Endodermal cell (in vitro differentiated cells): ENCODE measurements at regions not wholly inside any gene's neighbourhood (a gene's known extent, or its start where the extent isn't known, plus 50 kb on each side); places are given as distances from the start of the nearest gene placed in this dataset.
"Not testable (repeated sequence)": the region's sequence is repeated elsewhere in the genome, so short reads cannot be mapped to it uniquely, and the experiment has no call there.

ENCODE experiments used
- DNase-seq: peaks from one replicate; pipeline ENCODE4 v3.0.0-alpha.2; 2017
- H3K27ac ChIP-seq: 2 replicates; pipeline ENCODE4 v1.5.1; 2013; ENCODE audit warnings: mild to moderate bottlenecking, low read depth, low read length, moderate library complexity
- H3K27me3 ChIP-seq: 2 replicates; pipeline ENCODE4 v1.6.1; 2013; ENCODE audit warnings: mild to moderate bottlenecking, low read length, moderate library complexity; ENCODE audit not compliant: insufficient read depth, control insufficient read depth, poor library complexity, severe bottlenecking
- H3K36me3 ChIP-seq: 2 replicates; pipeline ENCODE4 v1.7.0; 2013; ENCODE audit warnings: mild to moderate bottlenecking, low read length, moderate library complexity; ENCODE audit not compliant: control insufficient read depth, insufficient read depth
- H3K4me1 ChIP-seq: one replicate; pipeline ENCODE4 v1.7.0; 2013; ENCODE audit warnings: low read length; ENCODE audit not compliant: control insufficient read depth, insufficient read depth
- H3K4me3 ChIP-seq: 2 replicates; pipeline ENCODE4 v1.5.1; 2013; ENCODE audit warnings: mild to moderate bottlenecking, low read length, moderate library complexity
- H3K9ac ChIP-seq: 2 replicates; pipeline ENCODE4 v1.6.1; 2013; ENCODE audit warnings: mild to moderate bottlenecking, low read length, moderate library complexity; ENCODE audit not compliant: poor library complexity, severe bottlenecking; ENCODE audit errors: extremely low read depth
- H3K9me3 ChIP-seq: 2 replicates; pipeline ENCODE4 v1.6.1; 2013; ENCODE audit warnings: mild to moderate bottlenecking, low read length, moderate library complexity; ENCODE audit not compliant: control insufficient read depth
- H3K27ac Mint-ChIP-seq: 2 replicates; pipeline ENCODE4 v1.8.0; 2020; ENCODE audit warnings: mixed read lengths
- H3K27me3 Mint-ChIP-seq: 2 replicates; pipeline ENCODE4 v1.8.0; 2021; ENCODE audit warnings: mild to moderate bottlenecking, mixed read lengths; ENCODE audit not compliant: insufficient read depth
- H3K36me3 Mint-ChIP-seq: 2 replicates; pipeline ENCODE4 v1.8.0; 2020; ENCODE audit warnings: low read depth, mixed read lengths
- H3K4me1 Mint-ChIP-seq: 2 replicates; pipeline ENCODE4 v1.8.0; 2020; ENCODE audit warnings: mixed read lengths
- H3K4me3 Mint-ChIP-seq: 2 replicates; pipeline ENCODE4 v1.8.0; 2020; ENCODE audit warnings: mild to moderate bottlenecking, moderate library complexity, mixed read lengths
- H3K9me3 Mint-ChIP-seq: 2 replicates; pipeline ENCODE4 v1.8.0; 2020; ENCODE audit warnings: mild to moderate bottlenecking, mixed read lengths
- WGBS, 2 experiments: methylation state at CpG; one replicate each; pipeline versions ENCODE4 v1.1.5 to v1.1.7; 2013; ENCODE audit warnings: missing lambda C conversion rate in 2 of 2, mixed read lengths in 1 of 2; ENCODE audit not compliant: insufficient coverage in 1 of 2, insufficient read length in 1 of 2; 5-methylcytosine and 5-hydroxymethylcytosine counted together
- TF ChIP-seq, protein P1 (sequence below): fragments of 200-600 bp; sonication (generic); conservative IDR thresholded peaks from 2 replicates; pipeline ENCODE4 v1.5.0; 2021; ENCODE audit warnings: antibody characterized with exemption, mild to moderate bottlenecking

DNA sequence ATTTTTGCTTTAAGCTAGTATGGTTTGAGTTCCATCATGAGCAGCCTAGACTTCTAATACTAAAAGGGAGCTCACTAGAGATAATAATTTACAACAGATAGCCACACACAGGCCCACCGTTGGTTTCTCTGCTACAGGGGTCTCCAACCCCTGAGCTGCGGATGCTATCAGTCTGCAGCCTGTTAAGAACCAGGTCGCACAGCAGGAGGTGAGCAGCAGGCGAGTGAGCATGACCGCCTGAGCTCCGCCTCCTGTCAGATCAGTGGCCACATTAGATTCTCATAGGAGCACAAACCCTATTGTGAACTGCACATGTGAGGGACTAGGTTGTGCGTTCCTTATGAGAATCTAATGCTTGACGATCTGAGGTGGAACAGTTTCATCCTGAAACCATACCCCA, 150.6 kb downstream of the HRH4 start:
- TF ChIP-seq, protein P1, sequence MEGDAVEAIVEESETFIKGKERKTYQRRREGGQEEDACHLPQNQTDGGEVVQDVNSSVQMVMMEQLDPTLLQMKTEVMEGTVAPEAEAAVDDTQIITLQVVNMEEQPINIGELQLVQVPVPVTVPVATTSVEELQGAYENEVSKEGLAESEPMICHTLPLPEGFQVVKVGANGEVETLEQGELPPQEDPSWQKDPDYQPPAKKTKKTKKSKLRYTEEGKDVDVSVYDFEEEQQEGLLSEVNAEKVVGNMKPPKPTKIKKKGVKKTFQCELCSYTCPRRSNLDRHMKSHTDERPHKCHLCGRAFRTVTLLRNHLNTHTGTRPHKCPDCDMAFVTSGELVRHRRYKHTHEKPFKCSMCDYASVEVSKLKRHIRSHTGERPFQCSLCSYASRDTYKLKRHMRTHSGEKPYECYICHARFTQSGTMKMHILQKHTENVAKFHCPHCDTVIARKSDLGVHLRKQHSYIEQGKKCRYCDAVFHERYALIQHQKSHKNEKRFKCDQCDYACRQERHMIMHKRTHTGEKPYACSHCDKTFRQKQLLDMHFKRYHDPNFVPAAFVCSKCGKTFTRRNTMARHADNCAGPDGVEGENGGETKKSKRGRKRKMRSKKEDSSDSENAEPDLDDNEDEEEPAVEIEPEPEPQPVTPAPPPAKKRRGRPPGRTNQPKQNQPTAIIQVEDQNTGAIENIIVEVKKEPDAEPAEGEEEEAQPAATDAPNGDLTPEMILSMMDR, result no peak
- no peak overlapping the region for H3K27ac Mint-ChIP-seq
- H3K4me3 Mint-ChIP-seq, result no peak overlapping the region
- Histone ChIP-seq H3K4me1 (peaks cover 1% of the 10 kb centered on the region), H3K9me3 (no peaks in the 10 kb centered on the region), H3K27me3 (no peaks in the 10 kb centered on the region), H3K27ac (no peak overlapping the region), H3K36me3 (no peaks in the 10 kb centered on the region), H3K4me3 (no peak overlapping the region), H3K9ac (no peak overlapping the region)
- peaks cover 4% of the 10 kb centered on the region for H3K27me3 Mint-ChIP-seq
- WGBS, 2 experiments, result 71 to 74% methylated on average over 7 to 8 of the region's 8 CpGs
- H3K36me3 Mint-ChIP-seq, result no peaks in the 10 kb centered on the region
- no peaks in the 10 kb centered on the region for H3K9me3 Mint-ChIP-seq
- peaks cover 13% of the 10 kb centered on the region for H3K4me1 Mint-ChIP-seq
- peak; percentile 76 for DNase-seq

DNA sequence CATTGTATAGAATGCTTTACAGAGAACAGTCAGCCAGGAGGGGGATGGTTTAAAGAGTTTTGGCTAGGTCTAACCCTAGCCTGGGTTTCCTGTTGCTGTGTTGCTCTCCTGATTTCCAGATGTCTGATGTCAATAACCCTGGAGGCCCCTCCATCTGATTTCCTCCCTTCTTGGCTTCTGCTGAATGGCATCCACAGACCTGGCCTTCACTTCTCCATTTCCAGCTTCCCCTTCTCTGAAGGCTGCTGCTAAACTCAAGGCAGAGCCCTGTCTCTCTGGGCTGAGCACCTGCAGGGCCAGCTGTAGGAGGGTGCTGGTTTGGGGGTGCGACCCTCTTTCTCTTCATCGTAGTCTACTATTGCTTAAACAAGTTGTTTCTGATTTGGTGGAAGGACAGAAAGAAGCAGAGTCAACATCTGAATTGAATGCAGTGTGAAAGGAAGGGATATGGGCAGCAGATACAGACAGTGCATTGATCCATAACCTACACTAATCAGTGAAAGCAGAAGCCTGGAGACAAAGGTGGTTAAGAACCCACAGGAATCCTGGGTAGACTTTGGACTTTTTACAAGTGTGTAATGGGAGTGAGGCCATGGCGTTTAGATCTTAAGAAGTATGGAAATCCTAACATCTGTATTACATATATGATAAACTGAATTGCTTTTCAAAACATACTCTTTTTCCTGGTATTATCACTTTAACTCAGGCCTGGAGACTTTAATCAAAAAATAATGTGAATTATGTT, 153.6 kb downstream of the HRH4 start:
- H3K27me3 Mint-ChIP-seq, result peaks cover 4% of the 10 kb centered on the region
- no peak for DNase-seq
- WGBS, 2 experiments, result 96% methylated on average over 2 of the region's 3 CpGs; no CpG with 5 or more reads in 1 of the 2 experiments
- peaks cover 6% of the 10 kb centered on the region for H3K4me1 ChIP-seq
- no peaks in the 10 kb centered on the region for H3K36me3 ChIP-seq
- H3K27ac ChIP-seq, result no peak overlapping the region
- H3K9me3 Mint-ChIP-seq, result peaks cover 17% of the 10 kb centered on the region
- no peak overlapping the region for H3K27ac Mint-ChIP-seq
- no peaks in the 10 kb centered on the region for H3K27me3 ChIP-seq
- H3K9me3 ChIP-seq, result peaks cover 13% of the 10 kb centered on the region
- H3K36me3 Mint-ChIP-seq, result no peaks in the 10 kb centered on the region
- peaks cover 23% of the 10 kb centered on the region for H3K4me1 Mint-ChIP-seq
- no peak overlapping the region for H3K4me3 ChIP-seq
- TF ChIP-seq, protein P1, result no peak
- no peak overlapping the region for H3K4me3 Mint-ChIP-seq
- H3K9ac ChIP-seq, result no peak overlapping the region

DNA sequence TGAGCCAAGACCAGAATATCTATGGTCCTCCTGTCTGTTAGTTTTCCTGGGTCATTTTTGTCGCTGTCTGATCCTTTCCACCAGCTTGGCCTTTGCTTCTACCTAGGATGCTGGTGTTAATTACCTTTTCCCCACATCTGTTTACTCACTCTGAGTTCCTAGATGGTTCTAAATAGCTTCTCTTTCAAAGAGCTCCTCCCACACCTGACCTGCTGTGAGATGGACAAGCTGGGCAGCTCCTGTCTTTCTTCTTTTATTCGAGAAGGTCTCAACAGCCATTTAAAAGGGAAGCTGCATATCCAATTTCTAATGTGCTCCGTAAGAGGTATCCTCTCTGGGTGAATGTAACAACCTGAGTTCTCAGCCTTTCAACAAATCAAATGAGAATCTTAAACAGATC, 156.2 kb downstream of the HRH4 start:
- no peak overlapping the region for H3K4me3 Mint-ChIP-seq
- no peak overlapping the region for H3K4me3 ChIP-seq

DNA sequence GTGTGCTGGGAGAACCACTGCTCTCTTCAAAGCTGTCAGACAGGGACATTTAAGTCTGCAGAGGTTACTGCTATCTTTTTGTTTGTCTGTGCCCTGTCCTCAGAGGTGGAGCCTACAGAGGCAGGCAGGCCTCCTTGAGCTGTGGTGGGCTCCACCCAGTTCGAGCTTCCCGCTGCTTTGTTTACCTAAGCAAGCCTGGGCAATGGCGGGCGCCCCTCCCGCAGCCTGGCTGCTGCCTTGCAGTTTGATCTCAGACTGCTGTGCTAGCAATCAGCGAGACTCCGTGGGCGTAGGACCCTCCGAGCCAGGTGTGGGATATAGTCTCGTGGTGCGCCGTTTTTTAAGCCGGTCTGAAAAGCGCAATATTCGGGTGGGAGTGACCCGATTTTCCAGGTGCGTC, 164.0 kb downstream of the HRH4 start:
- Mint-ChIP-seq H3K4me3 (peak overlapping the region; percentile 40), H3K27me3 (peaks cover 20% of the 10 kb centered on the region)
- not testable (repeated sequence) for H3K36me3 ChIP-seq, H3K4me1 ChIP-seq, H3K36me3 Mint-ChIP-seq, H3K9me3 Mint-ChIP-seq, H3K4me1 Mint-ChIP-seq, H3K9me3 ChIP-seq, H3K4me3 ChIP-seq, H3K27ac ChIP-seq, H3K27ac Mint-ChIP-seq, H3K9ac ChIP-seq, H3K27me3 ChIP-seq, DNase-seq
- WGBS, 2 experiments, result 39% methylated on average over 5 of the region's 17 CpGs; no CpG with 5 or more reads in 1 of the 2 experiments

More for the DNA sequence above, 156.2 kb downstream of the HRH4 start:
- Mint-ChIP-seq H3K4me1 (peaks cover 19% of the 10 kb centered on the region), H3K36me3 (no peaks in the 10 kb centered on the region), H3K27ac (no peak overlapping the region), H3K27me3 (peaks cover 4% of the 10 kb centered on the region), H3K9me3 (peaks cover 17% of the 10 kb centered on the region)
- 49 to 52% methylated on average over 3 of the region's 3 CpGs for WGBS, 2 experiments
- Histone ChIP-seq H3K4me1 (peaks cover 6% of the 10 kb centered on the region), H3K27ac (no peak overlapping the region), H3K36me3 (no peaks in the 10 kb centered on the region), H3K9ac (no peak overlapping the region), H3K9me3 (peaks cover 13% of the 10 kb centered on the region), H3K27me3 (no peaks in the 10 kb centered on the region)
- DNase-seq, result no peak
- TF ChIP-seq, protein P1, result no peak
